Osteocyte (in vitro differentiated cells): ENCODE measurements at regions not wholly inside any gene's neighbourhood (a gene's known extent, or its start where the extent isn't known, plus 50 kb on each side); places are given as distances from the start of the nearest gene placed in this dataset.

Source experiments
- DNase-seq: peaks from one replicate; pipeline ENCODE4 v3.0.0; 2021; ENCODE audit warnings: mixed read lengths; ENCODE audit not compliant: unreplicated experiment; ENCODE audit errors: extremely low spot score
- H3K27ac Mint-ChIP-seq: one replicate; pipeline ENCODE4 v1.8.0; 2021; ENCODE audit warnings: mild to moderate bottlenecking, mixed read lengths; ENCODE audit not compliant: unreplicated experiment
- H3K27me3 Mint-ChIP-seq: one replicate; pipeline ENCODE4 v1.8.0; 2021; ENCODE audit warnings: mixed read lengths; ENCODE audit not compliant: unreplicated experiment
- H3K36me3 Mint-ChIP-seq: one replicate; pipeline ENCODE4 v1.8.0; 2021; ENCODE audit warnings: mixed read lengths; ENCODE audit not compliant: unreplicated experiment
- H3K4me1 Mint-ChIP-seq: one replicate; pipeline ENCODE4 v1.8.0; 2021; ENCODE audit warnings: mixed read lengths; ENCODE audit not compliant: unreplicated experiment
- H3K4me3 Mint-ChIP-seq: one replicate; pipeline ENCODE4 v1.8.0; 2021; ENCODE audit warnings: mild to moderate bottlenecking, moderate library complexity, mixed read lengths; ENCODE audit not compliant: unreplicated experiment
- H3K9me3 Mint-ChIP-seq: one replicate; pipeline ENCODE4 v1.8.0; 2021; ENCODE audit warnings: mixed read lengths; ENCODE audit not compliant: unreplicated experiment
- CTCF ChIP-seq: fragments of 200-600 bp; sonication (generic); IDR thresholded peaks from 2 replicates; pipeline ENCODE4 v1.5.0; 2021; ENCODE audit warnings: antibody characterized with exemption, mild to moderate bottlenecking, moderate library complexity

DNA sequence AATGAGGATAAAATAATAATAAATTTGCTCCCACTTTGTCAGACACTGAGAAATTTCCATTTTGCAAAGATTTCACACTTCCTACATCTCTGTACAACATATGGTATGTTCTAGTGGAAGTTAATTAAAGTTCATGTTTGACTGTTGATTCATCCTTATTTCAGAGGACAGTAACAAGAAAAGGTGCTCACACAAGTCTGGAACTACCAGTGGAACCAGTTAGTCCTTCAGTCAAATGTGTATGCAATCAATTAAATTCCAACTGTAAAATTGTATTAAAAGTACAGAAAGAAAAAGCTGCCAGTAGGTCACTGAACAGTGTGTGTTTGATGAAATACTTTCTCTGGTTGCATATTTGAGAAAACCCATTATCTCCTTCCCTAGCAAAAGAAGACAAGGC, 496.0 kb upstream of the PKN2 start:
- Mint-ChIP-seq H3K27me3 (peaks cover 13% of the 10 kb centered on the region), H3K36me3 (no peaks in the 10 kb centered on the region), H3K4me1 (no peaks in the 10 kb centered on the region), H3K4me3 (no peak overlapping the region), H3K27ac (no peak overlapping the region), H3K9me3 (no peaks in the 10 kb centered on the region)
- DNase-seq: no peak
- TF ChIP-seq CTCF: no peak

GRCh38 chr1:88189525-88189924, 494.5 kb upstream of the PKN2 start:
- no peak for TF ChIP-seq CTCF
- Mint-ChIP-seq H3K4me1 (no peaks in the 10 kb centered on the region), H3K27ac (no peak overlapping the region), H3K9me3 (no peaks in the 10 kb centered on the region), H3K4me3 (no peak overlapping the region), H3K27me3 (peaks cover 7% of the 10 kb centered on the region), H3K36me3 (no peaks in the 10 kb centered on the region)
- no peak for DNase-seq

GRCh38 chr1:88191917-88192316, 492.2 kb upstream of the PKN2 start:
- H3K27me3 Mint-ChIP-seq: no peaks in the 10 kb centered on the region
- no peak overlapping the region for H3K4me3 Mint-ChIP-seq
- no peak overlapping the region for H3K27ac Mint-ChIP-seq
- H3K4me1 Mint-ChIP-seq: no peaks in the 10 kb centered on the region
- no peak for TF ChIP-seq CTCF
- H3K9me3 Mint-ChIP-seq: no peaks in the 10 kb centered on the region
- H3K36me3 Mint-ChIP-seq: no peaks in the 10 kb centered on the region
- DNase-seq: no peak

- no peaks in the 10 kb centered on the region for H3K4me1 Mint-ChIP-seq
- no peak for TF ChIP-seq CTCF
- no peaks in the 10 kb centered on the region for H3K27me3 Mint-ChIP-seq
- DNase-seq: no peak
- H3K9me3 Mint-ChIP-seq: no peaks in the 10 kb centered on the region
- H3K27ac Mint-ChIP-seq: no peak overlapping the region
- no peak overlapping the region for H3K4me3 Mint-ChIP-seq
- no peaks in the 10 kb centered on the region for H3K36me3 Mint-ChIP-seq
Measured at GRCh38 chr1:88194542-88194941, 489.5 kb upstream of the PKN2 start.

- Mint-ChIP-seq H3K4me3 (no peak overlapping the region), H3K27me3 (no peaks in the 10 kb centered on the region), H3K36me3 (no peaks in the 10 kb centered on the region), H3K9me3 (no peaks in the 10 kb centered on the region), H3K27ac (no peak overlapping the region), H3K4me1 (no peaks in the 10 kb centered on the region)
- DNase-seq: no peak
- no peak for TF ChIP-seq CTCF
Measured at GRCh38 chr1:88200545-88200944, 483.5 kb upstream of the PKN2 start.
